ENCODE measurements at regions not wholly inside any gene's neighbourhood (a gene's known extent, or its start where the extent isn't known, plus 50 kb on each side); places are given as distances from the start of the nearest gene placed in this dataset.
"Not testable (repeated sequence)": the region's sequence is repeated elsewhere in the genome, so short reads cannot be mapped to it uniquely, and the experiment has no call there.

GRCh38 chr9:31032206-31032605, 1352.2 kb upstream of the ACO1 start:
- WGBS, 3 donors: 90 to 93% (median 91%) methylated on average over 3 of the region's 3 CpGs
- no peaks in the 10 kb centered on the region for H3K27me3 ChIP-seq
- H3K4me1 ChIP-seq (ENCODE audit: insufficient read depth): peaks cover 2% of the 10 kb centered on the region
- intact Hi-C loops (cut with DNase I): no loop called here
- no peaks in the 10 kb centered on the region for H3K9me3 ChIP-seq
- H3K27ac ChIP-seq: no peak overlapping the region
- no peak for DNase-seq
- H3K4me3 ChIP-seq: no peak overlapping the region
- H3K36me3 ChIP-seq: no peaks in the 10 kb centered on the region
- TF ChIP-seq EP300 (IDR thresholded peaks at IDR 0.05): no peak
- TF ChIP-seq, protein P1, sequence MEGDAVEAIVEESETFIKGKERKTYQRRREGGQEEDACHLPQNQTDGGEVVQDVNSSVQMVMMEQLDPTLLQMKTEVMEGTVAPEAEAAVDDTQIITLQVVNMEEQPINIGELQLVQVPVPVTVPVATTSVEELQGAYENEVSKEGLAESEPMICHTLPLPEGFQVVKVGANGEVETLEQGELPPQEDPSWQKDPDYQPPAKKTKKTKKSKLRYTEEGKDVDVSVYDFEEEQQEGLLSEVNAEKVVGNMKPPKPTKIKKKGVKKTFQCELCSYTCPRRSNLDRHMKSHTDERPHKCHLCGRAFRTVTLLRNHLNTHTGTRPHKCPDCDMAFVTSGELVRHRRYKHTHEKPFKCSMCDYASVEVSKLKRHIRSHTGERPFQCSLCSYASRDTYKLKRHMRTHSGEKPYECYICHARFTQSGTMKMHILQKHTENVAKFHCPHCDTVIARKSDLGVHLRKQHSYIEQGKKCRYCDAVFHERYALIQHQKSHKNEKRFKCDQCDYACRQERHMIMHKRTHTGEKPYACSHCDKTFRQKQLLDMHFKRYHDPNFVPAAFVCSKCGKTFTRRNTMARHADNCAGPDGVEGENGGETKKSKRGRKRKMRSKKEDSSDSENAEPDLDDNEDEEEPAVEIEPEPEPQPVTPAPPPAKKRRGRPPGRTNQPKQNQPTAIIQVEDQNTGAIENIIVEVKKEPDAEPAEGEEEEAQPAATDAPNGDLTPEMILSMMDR (IDR thresholded peaks at IDR 0.05): no peak
- no peak for TF ChIP-seq POLR2A (IDR thresholded peaks at IDR 0.05)

DNA sequence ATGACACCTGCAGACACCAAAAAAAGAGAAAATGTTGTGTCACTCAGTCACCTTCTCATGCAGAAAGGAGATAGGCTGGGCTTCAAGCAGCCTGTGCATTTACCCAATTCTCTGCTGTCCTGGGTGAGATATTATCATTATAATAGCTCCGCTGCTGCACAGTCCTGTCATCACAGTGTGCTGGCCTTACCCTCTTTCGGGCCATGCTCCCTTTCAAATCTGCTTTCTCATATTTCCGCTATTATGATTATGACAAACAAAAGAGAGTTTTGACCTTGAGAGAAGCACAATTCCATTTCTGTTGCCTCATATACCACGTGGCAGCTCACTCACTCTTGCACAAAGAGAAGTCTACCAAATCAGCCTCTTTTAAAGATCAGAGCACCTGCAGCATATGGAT, 1350.1 kb upstream of the ACO1 start:
- no peak for DNase-seq
- WGBS, 3 donors: 9 to 32% (median 18%) methylated on average over 4 of the region's 4 CpGs
- TF ChIP-seq, protein P1 (IDR thresholded peaks at IDR 0.05): no peak
- no peak for TF ChIP-seq EP300 (IDR thresholded peaks at IDR 0.05)
- TF ChIP-seq POLR2A (IDR thresholded peaks at IDR 0.05): no peak
- Histone ChIP-seq H3K4me3 (no peak overlapping the region), H3K27ac (no peak overlapping the region), H3K4me1 (ENCODE audit: insufficient read depth) (peaks cover 2% of the 10 kb centered on the region), H3K9me3 (no peaks in the 10 kb centered on the region), H3K27me3 (peaks cover 2% of the 10 kb centered on the region), H3K36me3 (no peaks in the 10 kb centered on the region)
- intact Hi-C loops (cut with DNase I): no loop called here

- no peaks in the 10 kb centered on the region for H3K4me1 ChIP-seq (ENCODE audit: insufficient read depth)
- intact Hi-C loops (cut with DNase I): no loop called here
- H3K27ac ChIP-seq: no peak overlapping the region
- no peaks in the 10 kb centered on the region for H3K36me3 ChIP-seq
- no peak for DNase-seq
- H3K9me3 ChIP-seq: no peaks in the 10 kb centered on the region
- no peak for TF ChIP-seq POLR2A (IDR thresholded peaks at IDR 0.05)
- TF ChIP-seq EP300 (IDR thresholded peaks at IDR 0.05): no peak
- TF ChIP-seq, protein P1 (IDR thresholded peaks at IDR 0.05): no peak
- 78 to 93% (median 86%) methylated on average over 4 of the region's 4 CpGs for WGBS, 3 donors
- H3K27me3 ChIP-seq: peaks cover 2% of the 10 kb centered on the region
- no peak overlapping the region for H3K4me3 ChIP-seq
These were observed 1343.9 kb upstream of the ACO1 start for GRCh38 chr9:31040564-31040963.

DNA sequence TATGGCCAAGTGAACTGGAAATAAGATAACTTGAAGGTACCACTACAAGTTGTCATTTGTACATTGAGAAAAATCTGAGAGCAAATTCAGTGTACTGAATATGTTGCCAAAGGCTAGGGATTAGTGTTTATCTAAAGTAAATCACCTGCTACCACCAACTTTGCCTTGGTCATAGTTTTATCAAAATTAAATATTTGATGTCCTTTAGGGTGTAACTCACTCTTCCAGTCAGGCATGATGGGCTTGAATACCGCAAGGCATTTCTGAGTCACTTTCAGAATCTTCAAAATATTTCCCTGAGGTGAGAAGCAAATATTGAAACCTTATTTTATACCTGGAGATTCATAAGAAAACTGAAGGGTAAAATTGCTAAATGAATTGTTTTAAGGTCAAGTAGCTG, 1338.6 kb upstream of the ACO1 start:
- H3K27me3 ChIP-seq: no peaks in the 10 kb centered on the region
- DNase-seq: no peak
- H3K27ac ChIP-seq: no peak overlapping the region
- 94 to 100% (median 98%) methylated on average over 1 of the region's 1 CpG for WGBS, 3 donors
- intact Hi-C loops (cut with DNase I): no loop called here
- no peaks in the 10 kb centered on the region for H3K9me3 ChIP-seq
- no peak overlapping the region for H3K4me3 ChIP-seq
- H3K4me1 ChIP-seq (ENCODE audit: insufficient read depth): no peaks in the 10 kb centered on the region
- TF ChIP-seq, protein P1 (IDR thresholded peaks at IDR 0.05): no peak
- TF ChIP-seq EP300 (IDR thresholded peaks at IDR 0.05) (no peak), POLR2A (IDR thresholded peaks at IDR 0.05) (no peak)
- no peaks in the 10 kb centered on the region for H3K36me3 ChIP-seq

DNA sequence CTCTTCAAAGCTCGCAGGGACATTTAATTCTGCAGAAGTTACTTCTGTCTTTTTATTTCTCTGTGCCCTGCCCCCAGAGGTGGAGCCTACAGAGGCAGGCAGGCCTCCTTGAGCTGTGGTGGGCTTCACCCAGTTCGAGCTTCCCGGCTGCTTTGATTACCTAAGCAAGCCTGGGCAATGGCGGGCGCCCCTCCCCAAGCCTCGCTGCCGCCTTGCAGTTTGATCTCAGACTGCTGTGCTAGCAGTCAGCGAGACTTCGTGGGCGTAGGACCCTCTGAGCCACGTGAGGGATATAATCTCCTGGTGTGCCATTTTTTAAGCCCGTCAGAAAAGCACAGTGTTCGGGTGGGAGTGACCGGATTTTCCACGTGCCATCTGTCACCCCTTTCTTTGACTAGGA, 1322.9 kb upstream of the ACO1 start:
- H3K4me3 ChIP-seq; H3K4me1 ChIP-seq (ENCODE audit: insufficient read depth); H3K9me3 ChIP-seq; H3K36me3 ChIP-seq; DNase-seq; intact Hi-C loops (cut with DNase I); H3K27ac ChIP-seq; H3K27me3 ChIP-seq: not testable (repeated sequence)
- 83 to 90% (median 87%) methylated on average over 15 of the region's 15 CpGs for WGBS, 3 donors

Measured in ovary (tissue), 7 donors.